GM21825 (cell line): ENCODE measurements at regions not wholly inside any gene's neighbourhood (a gene's known extent, or its start where the extent isn't known, plus 50 kb on each side); places are given as distances from the start of the nearest gene placed in this dataset.

Experiments
- ATAC-seq: cut with Tn5 transposase; IDR thresholded peaks from one replicate; pipeline ENCODE4 v1.9.1; 2021; ENCODE audit warnings: mild to moderate bottlenecking, moderate library complexity; ENCODE audit not compliant: unreplicated experiment

DNA sequence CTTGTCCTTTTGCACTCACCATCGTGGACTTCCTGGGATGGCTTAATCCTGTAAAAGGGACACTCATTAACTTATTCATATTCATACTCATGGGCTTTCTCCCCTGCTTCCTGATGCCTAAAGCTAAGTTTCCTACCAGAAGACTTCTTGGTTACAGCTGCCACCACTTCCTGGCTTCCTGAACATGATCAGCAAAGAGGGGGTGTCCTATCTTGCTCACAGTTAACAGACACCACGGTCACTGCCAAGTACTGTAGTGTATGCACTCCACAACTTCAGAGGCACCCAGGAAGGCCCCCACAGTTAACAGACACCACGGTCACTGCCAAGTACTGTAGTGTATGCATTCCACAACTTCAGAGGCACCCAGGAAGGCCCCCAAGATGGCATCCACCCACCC lies 177.8 kb downstream of the SIPA1L2 start:
- ATAC-seq: no peak

DNA sequence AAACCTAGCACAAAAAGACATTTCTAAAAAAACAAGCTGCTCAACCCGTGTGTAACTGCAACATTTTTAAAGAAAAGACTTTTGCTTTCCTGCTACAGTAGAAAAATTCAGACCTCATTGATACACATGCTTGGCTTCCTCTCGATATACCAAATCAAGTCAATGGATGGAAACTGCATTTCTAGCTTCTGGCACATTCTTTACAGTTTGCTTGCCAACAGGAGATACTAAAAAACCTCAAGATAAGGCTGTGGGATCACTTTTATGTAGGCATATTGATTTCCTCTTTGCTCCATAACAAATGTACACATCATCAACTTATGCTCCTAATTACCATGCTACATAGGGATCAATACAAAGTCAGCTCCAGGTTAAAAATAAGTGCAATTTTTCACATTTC lies 178.4 kb downstream of the SIPA1L2 start:
- no peak for ATAC-seq

DNA sequence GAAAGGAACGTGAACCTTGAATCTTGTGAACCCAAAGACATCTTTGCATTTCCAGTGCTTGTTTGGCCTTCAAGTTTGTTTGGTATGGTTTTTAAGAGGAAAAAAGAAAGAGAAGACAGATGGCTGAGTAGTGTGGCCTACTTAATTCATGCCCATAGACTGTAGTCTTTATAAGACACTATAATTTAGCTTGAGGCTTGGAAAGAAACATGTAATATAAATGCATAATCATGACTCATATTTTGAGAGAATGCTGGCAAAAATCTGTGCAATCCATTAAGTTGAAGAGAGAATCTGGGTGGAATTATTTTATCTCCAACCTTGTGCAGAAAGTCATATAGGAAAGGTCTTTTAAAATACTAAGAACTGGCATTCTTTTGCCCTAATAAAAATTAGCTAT lies 179.3 kb downstream of the SIPA1L2 start:
- ATAC-seq: no peak

DNA sequence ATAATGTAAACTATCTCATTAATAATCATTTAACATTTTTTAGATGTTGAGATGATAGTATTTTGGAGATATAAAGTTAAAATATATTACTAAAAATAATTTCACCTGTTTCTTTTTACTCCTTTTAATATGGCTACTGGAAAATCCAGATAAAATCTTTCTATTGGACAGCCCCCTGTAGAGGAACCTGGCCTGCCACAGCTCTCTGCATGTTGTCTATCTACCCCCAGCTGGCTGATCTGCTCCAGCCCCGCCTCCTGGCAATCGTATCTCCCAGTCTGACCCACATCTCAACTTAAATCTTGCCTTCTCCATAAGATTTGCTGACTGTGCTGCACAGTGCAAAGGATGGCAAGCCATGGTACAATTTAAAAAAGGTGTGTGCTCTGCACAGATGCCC lies 182.8 kb downstream of the SIPA1L2 start:
- no peak for ATAC-seq

DNA sequence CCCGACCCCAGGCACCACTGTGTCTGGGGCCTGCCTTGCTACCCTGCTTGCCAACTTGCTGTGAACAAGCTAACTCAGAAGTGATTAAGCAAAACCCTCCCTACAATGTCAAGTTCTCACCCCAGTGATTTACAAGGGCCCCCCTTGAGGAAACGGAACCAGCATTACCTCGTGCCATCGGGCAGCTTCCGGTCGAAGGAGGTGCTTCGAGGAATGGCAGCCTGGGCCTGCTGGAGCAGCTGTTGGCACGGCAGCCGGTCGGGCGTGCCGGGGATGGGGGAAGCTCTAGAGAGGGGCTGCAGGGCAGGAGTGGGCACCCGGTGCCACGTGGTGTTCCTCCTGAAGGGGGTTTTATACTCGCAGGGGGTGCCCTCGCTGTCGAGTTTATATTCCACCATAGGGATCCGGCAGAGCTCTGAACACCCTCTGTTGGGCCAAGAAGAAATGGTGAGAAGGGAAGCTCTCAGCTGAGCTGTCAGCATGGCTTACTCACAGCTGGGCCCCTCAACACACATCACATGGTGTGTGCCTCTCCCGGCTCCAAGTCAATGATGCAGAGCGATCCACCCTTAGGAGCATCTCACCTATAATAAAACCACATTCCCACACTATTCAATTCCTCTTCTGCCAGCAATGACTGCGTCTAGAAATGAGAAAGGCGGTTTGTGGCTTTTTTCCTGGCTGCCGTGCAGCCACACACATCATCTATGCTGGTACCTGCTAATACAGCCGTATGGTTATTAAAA lies 184.4 kb downstream of the SIPA1L2 start:
- no peak for ATAC-seq

DNA sequence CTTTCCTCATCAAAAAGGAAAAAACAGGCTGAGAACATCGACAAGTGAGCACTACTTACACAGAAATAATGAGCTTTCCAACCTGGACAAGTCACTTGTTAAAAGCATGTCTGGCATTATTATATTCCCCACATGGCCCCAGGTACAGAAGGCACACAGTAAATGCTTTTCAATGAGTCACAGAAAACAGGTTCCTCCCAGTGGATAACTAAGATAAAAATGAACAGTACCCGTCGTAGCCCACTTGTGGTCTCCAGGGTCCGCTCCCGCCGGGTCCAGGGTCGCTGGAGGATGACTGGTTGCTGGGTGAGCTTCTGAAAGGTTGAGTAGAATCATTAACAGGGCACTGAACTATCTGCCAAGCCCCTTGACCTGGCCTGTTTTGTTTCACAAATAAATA lies 186.6 kb downstream of the SIPA1L2 start:
- ATAC-seq: no peak

DNA sequence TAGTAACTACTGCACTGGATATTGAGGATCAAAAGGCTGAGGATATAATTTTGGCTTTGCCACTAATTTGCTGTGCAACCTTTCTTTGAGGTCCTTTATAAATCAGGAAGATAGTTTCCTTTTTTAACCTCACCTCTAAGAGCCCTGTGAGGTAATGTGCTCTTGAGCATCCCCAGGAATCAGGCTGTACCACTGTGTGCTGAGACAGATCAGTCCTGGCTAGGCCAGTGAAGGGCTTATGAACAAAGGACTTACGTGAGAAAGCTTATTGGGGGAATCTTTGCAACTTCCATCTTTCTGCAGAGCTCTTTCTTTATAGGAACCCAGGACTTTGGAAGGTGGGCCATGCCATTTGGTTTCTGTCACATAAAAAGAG lies 188.9 kb downstream of the SIPA1L2 start:
- no peak for ATAC-seq

DNA sequence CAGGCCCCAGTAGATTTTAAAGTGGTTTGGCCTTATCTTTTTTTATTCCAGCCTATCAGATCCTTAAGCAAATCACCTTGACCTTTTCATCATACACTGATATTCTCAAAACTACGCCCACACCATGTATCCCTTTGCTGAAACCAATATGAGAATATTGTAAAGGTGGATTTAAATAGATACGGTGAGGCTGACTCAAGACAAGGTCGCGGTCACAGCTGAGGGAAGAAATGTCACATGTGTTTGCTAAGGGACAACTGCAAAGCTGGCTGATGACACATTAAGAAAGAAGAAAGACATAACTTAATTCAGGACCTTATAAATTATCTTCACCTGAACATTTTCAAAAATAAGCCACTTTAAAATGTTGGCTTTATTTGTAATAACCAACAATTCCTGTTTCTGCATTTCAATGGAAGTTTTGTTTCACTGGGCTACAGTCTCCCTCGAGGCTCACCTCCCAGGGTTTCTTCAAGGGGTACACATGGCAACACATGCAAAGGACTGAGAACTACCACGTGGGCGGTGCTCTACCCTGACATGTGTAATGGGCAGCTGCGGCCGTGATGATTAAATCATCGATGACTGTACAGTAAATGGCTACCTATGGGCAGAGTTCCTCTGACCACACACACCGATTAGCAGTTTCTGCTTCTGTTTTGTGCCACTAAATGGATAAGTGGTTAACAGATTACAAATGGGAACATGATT lies 189.5 kb downstream of the SIPA1L2 start:
- ATAC-seq: no peak

DNA sequence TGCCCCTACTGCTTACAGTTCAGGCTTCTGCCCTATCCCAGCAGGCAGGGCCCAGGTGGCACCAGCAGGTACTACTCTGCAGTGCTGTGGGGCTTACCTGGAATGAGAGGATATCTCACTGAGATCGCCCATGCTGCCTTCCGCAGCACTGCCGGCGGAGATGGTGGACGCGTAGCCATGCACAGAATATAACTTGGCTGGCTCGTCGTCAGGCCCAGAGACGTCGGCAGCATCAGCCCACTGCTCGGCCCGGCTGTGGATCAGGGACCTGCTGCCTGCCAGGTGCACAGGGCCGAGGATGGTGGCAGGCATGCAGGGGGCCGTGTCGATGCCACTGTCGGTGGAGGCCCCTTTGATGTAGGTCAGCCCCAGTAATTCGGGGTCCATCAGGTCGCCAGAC lies 190.9 kb downstream of the SIPA1L2 start:
- no peak for ATAC-seq

DNA sequence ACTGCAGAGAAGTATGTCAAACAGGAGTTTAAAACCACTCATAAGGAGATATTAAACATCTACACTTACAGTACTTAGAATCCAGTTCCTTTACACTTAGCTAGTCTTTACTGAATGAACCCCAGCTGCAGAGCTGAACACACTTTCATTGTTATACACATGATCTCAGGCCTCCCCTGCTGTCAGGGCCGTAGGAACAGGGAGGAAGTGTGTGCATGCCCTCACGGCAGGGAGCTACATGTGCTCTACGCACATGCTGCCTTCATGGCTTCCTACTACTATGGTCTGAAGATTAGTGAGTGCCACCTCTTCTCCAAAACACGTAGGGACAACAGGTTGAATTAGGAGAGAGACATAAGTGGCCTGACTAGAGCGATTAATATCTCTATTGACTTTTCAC lies 191.5 kb downstream of the SIPA1L2 start:
- no peak for ATAC-seq

DNA sequence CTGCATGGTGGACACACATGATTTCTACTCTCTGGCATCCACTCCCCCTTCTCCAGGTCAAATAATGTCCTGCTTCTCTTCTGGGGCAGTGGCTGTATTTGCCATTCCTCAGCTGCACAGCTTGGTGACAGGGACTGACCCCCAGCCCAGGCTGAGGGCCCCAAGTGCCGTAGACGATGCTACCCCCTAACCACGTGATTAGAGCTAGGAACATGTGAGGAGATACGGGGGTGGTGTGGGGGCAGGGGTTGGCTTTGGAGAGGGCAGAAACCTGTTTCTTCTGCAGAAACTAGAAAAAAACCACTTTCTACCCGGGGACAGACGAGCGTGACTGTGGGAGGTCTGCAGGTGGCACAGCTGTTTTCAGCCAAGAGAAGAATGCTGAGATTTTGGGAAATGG lies 192.4 kb downstream of the SIPA1L2 start:
- no peak for ATAC-seq

DNA sequence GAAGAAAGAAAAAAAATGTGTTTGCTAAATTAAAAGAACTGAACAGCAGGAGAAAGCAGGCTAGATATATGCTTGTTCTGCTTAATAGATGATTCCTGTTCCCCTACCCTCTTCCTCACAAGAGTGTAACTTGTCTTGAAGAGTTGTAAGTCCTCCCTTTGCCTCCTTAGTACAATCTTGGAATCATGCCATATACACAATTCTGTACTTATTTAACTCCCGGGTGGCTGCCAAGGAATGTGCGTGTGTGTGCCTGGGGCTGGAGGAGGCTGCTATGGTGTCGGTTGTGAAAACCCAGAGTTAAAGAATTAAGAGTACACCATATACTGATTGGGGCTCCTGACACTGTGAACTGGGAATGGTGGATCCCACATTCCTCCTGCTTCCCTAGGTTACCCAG lies 194.2 kb downstream of the SIPA1L2 start:
- ATAC-seq: no peak

DNA sequence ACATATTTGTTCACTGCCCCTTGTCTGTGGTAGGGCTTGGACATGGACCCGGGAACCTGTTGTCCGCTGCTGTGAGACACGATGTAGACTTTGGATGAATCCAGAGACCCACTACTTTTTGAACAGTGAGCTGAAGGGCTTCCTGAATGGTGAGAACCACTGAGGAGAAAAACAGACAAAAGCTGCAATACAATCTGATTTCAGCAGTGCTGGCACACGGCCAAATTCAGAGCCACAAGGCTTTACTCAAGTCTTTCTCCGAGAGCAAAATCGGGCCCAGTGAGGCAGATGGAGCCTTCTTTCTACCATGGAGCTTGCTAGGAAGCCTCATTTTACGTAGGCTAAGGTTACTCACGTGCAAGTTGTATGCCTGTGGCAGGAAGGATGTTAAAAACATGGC lies 197.6 kb downstream of the SIPA1L2 start:
- no peak for ATAC-seq

DNA sequence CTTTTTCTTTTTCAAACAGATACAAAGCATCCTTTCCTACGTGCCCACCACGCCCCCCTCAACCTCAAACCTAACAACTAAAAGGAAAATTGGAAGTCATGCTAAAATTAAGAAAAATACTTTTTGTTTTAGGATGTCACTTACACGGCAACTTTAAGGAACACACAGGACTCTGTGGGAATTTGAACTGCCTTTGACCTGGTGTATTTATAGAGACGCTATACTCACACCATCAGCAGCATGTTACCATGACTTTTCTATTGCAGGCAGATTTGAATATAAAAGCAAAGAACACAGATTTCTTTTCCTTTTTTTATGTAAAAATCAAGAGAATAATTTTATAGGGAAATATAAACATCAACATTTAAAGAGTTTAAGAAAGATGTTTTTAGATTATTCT lies 198.2 kb downstream of the SIPA1L2 start:
- no peak for ATAC-seq

DNA sequence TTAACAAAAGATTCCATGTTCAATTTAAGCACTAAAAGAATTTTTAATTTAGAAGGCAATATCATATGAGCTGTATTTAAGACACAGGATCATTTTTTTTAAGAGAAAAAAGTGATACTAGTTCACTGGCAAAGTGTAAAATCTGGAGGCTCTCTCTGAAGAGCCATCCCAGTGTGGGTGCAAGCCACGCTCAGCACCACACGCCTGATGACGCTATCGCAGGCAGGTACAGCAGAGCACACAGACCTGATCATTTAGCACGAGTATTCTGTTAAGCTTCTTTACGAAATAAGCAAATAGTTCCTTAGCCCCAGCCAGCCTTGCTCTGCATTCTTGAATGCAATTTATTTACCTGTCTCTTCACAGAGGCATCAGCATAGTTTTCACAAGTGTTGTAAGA lies 198.6 kb downstream of the SIPA1L2 start:
- no peak for ATAC-seq

DNA sequence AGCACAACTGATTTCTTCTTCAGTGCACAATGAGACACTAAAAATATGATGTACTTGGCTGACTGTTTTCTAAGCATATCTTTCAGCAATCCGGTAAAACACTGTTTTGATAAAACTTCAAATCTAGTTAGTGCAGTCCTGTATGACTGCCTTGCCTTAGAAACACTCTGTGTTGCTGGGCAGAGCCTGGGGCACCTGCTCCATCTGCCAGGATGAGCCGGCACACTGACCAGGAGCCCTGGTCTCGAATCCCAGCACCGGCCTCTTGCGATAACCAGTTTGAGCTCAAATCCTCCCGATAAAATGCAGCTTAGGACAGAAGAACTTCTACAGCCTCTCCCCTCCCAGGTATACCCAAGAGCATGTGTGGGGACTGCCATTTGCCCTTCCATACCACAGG lies 199.5 kb downstream of the SIPA1L2 start:
- ATAC-seq: no peak

DNA sequence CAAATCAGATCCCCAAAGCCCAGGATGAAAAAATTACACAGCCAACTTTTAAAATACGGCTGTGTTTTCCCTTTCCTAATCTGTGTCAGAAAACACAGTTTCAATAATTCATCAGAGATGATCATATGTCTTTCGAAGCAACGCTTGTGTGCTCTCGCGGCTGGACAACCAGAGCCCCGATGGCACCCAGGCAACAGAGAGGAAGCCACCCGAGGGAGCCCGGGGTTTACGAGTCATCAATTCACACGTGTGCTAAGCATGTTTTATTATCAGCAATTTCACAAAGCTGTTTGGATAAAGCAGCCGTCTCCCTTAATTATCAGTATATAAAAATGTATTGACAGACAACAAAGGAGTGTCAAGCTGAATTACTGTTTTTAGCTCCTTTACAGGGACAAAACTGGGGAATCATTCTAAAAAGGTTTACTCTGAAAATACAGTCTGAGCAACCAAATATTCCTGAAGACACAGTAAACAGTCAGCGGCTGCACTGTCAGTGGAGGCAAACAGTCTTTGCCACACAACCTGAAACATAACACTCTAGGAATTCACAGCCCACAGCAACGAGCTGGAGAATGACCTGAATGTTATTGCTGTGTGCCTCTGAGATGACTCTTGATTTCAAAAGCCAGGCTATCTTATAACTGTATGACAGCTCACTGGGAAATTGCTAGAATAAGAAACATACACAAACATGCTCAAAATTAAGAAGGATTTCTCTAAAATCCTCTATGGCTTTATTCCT lies 201.0 kb downstream of the SIPA1L2 start:
- ATAC-seq: no peak

DNA sequence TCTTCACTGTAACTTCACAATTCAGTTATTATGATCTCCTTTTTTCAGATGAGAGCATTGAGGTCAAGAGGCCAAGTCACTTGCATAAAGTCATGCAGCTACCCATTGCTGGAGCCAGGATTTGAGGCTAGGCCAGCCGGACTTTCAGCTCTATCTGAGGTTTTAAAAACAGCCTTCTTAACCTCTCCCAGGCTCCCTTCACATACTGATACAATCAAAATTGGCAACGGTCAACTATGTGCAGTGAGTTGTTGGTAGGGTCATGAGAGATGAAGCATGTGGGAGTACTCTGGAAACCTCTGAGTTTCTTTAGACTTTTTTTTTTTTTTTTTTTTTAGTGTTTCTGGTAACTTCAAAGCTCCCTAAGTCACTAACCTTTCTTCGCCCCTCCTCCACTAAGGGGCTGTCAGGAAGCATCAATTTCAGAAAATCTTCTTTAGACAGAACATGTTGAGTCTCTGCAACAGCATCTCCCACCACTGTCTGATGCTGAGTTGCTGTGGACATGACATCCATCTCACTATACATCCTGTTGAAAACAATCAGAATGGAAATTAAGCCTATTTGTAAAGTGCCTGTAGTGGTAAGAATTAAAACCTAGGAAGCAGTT lies 201.8 kb downstream of the SIPA1L2 start:
- ATAC-seq: no peak

DNA sequence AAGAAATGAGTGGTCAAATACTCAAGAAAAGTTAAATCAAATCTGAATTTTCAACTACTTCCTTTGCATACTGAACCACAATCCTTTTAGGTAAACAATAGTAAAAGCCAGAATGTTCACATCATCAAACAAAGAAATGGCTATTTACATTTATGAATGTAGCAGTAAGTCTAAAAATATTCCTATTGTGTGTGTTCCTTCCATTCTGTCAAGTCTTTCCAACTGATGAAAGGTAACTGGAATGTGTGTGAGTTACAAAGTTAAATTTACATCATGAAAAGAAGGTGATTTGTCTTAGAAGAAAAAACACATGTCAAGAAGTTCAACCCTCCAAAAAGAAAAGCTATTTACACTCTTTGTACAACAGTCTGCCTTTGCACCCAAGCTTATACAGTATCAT lies 203.1 kb downstream of the SIPA1L2 start:
- ATAC-seq: no peak

DNA sequence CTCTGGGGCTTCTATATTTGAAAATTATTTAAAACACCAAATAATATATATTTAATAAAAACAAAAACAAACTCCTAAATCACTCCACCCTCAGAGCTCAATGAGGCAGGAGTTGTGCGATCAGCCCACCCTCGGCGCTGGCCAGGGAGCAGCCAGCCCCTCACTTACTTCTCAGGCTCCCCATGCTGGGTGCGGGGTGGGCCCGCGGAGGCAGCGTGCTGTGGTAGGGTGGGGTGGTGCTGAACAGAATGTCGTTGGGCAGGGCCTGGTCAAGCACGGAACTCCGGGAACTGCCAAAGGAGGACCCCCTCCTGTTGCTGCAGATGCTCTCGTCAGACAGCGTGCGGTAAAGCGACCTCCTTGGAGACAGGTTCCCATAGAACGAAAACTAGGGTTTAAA lies 204.5 kb downstream of the SIPA1L2 start:
- no peak for ATAC-seq

DNA sequence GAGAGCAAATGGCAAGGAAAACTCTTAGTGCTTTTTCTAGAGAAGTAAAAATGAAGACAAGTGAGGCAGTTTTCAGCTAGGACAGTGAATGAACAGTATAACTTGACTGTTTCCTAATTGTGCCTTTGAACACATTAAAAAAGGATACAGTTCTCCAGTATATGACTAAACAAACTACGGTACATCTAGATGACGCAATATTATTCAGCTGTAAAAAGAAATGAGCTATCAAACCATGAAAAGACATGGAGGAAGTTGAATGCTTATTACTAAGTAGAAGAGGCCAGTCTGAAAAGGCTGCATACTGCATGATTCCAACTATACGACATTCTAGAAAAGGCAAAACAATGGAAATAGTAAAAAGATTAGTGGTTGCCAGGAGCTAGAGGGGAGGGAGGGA lies 206.3 kb downstream of the SIPA1L2 start:
- ATAC-seq: no peak

DNA sequence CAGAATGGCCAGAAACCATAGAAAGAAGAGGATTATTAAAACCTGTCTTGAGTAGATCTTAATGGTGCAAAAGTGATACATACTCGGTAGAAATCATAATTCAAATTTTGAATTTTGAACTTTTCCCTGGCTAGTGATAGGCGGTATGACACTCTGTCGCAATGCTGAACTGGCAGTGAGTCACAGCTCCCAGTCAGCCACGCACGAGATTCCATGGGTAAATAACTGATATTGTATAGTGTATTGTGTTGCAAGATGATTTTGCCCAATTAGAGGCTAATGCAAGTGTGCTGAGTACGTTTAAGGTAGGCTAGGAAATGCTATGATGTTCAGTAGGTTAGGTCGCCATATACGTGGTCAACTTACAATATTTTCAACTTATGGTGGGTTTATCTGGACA lies 207.0 kb downstream of the SIPA1L2 start:
- no peak for ATAC-seq
